Ishikawa (cell line): ENCODE measurements at regions not wholly inside any gene's neighbourhood (a gene's known extent, or its start where the extent isn't known, plus 50 kb on each side); places are given as distances from the start of the nearest gene placed in this dataset.

Experiments used
- MAX ChIP-seq: IDR thresholded peaks from 2 replicates; pipeline ENCODE4 v1.6.1; 2012
- NFIC ChIP-seq: IDR thresholded peaks from 2 replicates; pipeline ENCODE4 v1.6.1; 2012
- REST ChIP-seq: IDR thresholded peaks from 2 replicates; pipeline ENCODE4 v1.6.1; 2012; ENCODE audit warnings: low read depth, mild to moderate bottlenecking
- TAF1 ChIP-seq: IDR thresholded peaks from 2 replicates; pipeline ENCODE4 v1.6.1; 2012; ENCODE audit warnings: low read depth, mild to moderate bottlenecking

GRCh38 chr1:212533148-212533517 is 75.4 kb upstream of the ATF3 start:
- no peak for TF ChIP-seq REST
- no peak for TF ChIP-seq TAF1
- TF ChIP-seq MAX, result no peak
- no peak for TF ChIP-seq NFIC
